PC-3 (cell line): ENCODE measurements at regions not wholly inside any gene's neighbourhood (a gene's known extent, or its start where the extent isn't known, plus 50 kb on each side); places are given as distances from the start of the nearest gene placed in this dataset.

ENCODE experiments used
- EZH2 ChIP-seq: fragments of 300-600 bp; sonication (generic); IDR thresholded peaks from one replicate; pipeline ENCODE4 v1.6.1; 2017; ENCODE audit warnings: antibody characterized with exemption, mild to moderate bottlenecking, low read length; ENCODE audit not compliant: unreplicated experiment
- EZH2phosphoT487 ChIP-seq: fragments of 300-600 bp; sonication (generic); IDR thresholded peaks from 2 replicates; pipeline ENCODE4 v1.6.1; 2018; ENCODE audit warnings: mild to moderate bottlenecking, antibody characterized with exemption, low read length, borderline replicate concordance
- TF ChIP-seq, protein P1 (sequence below): fragments of 300-600 bp; sonication (generic); conservative IDR thresholded peaks from 2 replicates; pipeline ENCODE4 v1.5.1; 2017; ENCODE audit warnings: antibody characterized with exemption, low read depth, mild to moderate bottlenecking, low read length

DNA sequence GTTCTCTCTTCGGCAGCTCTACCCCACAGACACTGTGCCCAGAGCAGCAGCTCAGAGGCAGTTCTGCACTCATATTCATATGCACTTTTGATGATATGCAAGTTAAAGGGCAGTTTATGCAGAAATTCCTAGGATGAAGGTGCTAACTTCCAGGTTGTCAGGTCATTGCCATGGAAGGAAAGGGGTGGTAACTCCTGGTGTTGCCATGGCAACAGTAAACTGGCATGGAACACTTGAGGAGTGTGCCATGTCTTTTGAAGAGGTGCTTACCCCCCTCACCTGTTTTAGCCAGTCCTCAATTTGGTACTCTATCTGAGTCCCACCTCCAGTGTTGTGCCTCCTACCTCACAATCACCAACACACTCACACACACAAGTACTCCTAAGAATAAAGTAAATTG lies 539.4 kb upstream of the BTBD3 start:
- TF ChIP-seq EZH2: no peak
- TF ChIP-seq, protein P1, sequence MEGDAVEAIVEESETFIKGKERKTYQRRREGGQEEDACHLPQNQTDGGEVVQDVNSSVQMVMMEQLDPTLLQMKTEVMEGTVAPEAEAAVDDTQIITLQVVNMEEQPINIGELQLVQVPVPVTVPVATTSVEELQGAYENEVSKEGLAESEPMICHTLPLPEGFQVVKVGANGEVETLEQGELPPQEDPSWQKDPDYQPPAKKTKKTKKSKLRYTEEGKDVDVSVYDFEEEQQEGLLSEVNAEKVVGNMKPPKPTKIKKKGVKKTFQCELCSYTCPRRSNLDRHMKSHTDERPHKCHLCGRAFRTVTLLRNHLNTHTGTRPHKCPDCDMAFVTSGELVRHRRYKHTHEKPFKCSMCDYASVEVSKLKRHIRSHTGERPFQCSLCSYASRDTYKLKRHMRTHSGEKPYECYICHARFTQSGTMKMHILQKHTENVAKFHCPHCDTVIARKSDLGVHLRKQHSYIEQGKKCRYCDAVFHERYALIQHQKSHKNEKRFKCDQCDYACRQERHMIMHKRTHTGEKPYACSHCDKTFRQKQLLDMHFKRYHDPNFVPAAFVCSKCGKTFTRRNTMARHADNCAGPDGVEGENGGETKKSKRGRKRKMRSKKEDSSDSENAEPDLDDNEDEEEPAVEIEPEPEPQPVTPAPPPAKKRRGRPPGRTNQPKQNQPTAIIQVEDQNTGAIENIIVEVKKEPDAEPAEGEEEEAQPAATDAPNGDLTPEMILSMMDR: no peak
- TF ChIP-seq EZH2phosphoT487: no peak
